ENCODE measurements at regions not wholly inside any gene's neighbourhood (a gene's known extent, or its start where the extent isn't known, plus 50 kb on each side); places are given as distances from the start of the nearest gene placed in this dataset.

DNA sequence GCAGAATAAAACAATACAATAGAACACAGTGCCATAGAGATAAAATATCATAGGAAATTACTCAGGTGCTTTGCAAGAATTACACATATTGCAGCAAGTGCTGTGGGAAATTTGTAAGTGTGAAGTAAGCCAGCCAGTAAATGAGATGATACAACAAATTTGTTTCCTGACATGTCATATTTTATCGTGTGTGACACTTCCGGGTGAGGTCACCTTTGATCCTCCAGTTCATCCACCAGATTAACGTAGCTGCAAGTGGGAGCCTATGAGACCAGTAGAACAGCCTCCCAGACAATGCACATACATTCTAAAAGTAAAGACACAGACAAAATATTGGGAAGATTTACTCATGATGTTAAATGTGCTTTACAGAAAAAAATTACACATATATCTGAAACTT is 72.2 kb downstream of the PRDM9 start:
- TF ChIP-seq ISL1 (CRISPR knock-in tag; IDR thresholded peaks at IDR 0.05): no peak
- no peak for TF ChIP-seq ARNTL (CRISPR knock-in tag; IDR thresholded peaks at IDR 0.05; ENCODE audit: borderline replicate concordance, low read depth)
- TF ChIP-seq ZNF565 (CRISPR knock-in tag; conservative IDR thresholded peaks at IDR 0.05; ENCODE audit: low read depth): no peak
- no peak for TF ChIP-seq BACH2 (CRISPR knock-in tag; IDR thresholded peaks at IDR 0.05; ENCODE audit: borderline replicate concordance)
- no peak for TF ChIP-seq PPARA (CRISPR knock-in tag; IDR thresholded peaks at IDR 0.05; ENCODE audit: borderline replicate concordance)
- TF ChIP-seq, protein P1, sequence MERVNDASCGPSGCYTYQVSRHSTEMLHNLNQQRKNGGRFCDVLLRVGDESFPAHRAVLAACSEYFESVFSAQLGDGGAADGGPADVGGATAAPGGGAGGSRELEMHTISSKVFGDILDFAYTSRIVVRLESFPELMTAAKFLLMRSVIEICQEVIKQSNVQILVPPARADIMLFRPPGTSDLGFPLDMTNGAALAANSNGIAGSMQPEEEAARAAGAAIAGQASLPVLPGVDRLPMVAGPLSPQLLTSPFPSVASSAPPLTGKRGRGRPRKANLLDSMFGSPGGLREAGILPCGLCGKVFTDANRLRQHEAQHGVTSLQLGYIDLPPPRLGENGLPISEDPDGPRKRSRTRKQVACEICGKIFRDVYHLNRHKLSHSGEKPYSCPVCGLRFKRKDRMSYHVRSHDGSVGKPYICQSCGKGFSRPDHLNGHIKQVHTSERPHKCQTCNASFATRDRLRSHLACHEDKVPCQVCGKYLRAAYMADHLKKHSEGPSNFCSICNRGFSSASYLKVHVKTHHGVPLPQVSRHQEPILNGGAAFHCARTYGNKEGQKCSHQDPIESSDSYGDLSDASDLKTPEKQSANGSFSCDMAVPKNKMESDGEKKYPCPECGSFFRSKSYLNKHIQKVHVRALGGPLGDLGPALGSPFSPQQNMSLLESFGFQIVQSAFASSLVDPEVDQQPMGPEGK (CRISPR knock-in tag; IDR thresholded peaks at IDR 0.05; ENCODE audit: borderline replicate concordance): no peak
- TF ChIP-seq TCF4 (CRISPR knock-in tag; IDR thresholded peaks at IDR 0.05; ENCODE audit: borderline replicate concordance): no peak
- no peak for ATAC-seq

DNA sequence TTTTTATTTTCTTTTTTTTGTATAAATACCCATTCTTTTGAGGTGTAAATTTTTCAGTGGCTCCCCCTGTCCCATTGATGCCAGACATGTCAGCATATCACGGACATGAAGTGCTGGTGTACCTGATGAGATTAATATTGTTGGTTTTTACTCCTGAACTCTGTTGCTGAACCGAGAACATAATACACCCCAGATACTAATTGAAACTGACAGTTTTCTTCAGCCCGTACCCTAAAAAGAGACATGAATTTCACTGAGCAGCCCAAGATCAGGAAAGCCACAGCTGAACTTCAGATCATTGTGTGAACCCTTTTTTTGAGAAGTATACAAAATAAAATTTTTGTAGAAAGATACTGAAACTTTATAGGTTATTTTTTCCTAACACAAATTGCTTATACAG is 75.7 kb downstream of the PRDM9 start:
- no peak for TF ChIP-seq GLIS3 (CRISPR knock-in tag; IDR thresholded peaks at IDR 0.05)
- no peak for TF ChIP-seq ARNTL (CRISPR knock-in tag; IDR thresholded peaks at IDR 0.05; ENCODE audit: borderline replicate concordance, low read depth)
- TF ChIP-seq, protein P2, sequence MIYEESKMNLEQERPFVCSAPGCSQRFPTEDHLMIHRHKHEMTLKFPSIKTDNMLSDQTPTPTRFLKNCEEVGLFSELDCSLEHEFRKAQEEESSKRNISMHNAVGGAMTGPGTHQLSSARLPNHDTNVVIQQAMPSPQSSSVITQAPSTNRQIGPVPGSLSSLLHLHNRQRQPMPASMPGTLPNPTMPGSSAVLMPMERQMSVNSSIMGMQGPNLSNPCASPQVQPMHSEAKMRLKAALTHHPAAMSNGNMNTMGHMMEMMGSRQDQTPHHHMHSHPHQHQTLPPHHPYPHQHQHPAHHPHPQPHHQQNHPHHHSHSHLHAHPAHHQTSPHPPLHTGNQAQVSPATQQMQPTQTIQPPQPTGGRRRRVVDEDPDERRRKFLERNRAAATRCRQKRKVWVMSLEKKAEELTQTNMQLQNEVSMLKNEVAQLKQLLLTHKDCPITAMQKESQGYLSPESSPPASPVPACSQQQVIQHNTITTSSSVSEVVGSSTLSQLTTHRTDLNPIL (CRISPR knock-in tag; IDR thresholded peaks at IDR 0.05; ENCODE audit: low read depth): no peak
- TF ChIP-seq TCF4 (CRISPR knock-in tag; IDR thresholded peaks at IDR 0.05; ENCODE audit: borderline replicate concordance): no peak
- TF ChIP-seq, protein P1 (CRISPR knock-in tag; IDR thresholded peaks at IDR 0.05; ENCODE audit: borderline replicate concordance): no peak
- no peak for TF ChIP-seq OSR1 (CRISPR knock-in tag; IDR thresholded peaks at IDR 0.05)
- no peak for TF ChIP-seq ZC3H10 (CRISPR knock-in tag; IDR thresholded peaks at IDR 0.05)
- TF ChIP-seq, protein P3, sequence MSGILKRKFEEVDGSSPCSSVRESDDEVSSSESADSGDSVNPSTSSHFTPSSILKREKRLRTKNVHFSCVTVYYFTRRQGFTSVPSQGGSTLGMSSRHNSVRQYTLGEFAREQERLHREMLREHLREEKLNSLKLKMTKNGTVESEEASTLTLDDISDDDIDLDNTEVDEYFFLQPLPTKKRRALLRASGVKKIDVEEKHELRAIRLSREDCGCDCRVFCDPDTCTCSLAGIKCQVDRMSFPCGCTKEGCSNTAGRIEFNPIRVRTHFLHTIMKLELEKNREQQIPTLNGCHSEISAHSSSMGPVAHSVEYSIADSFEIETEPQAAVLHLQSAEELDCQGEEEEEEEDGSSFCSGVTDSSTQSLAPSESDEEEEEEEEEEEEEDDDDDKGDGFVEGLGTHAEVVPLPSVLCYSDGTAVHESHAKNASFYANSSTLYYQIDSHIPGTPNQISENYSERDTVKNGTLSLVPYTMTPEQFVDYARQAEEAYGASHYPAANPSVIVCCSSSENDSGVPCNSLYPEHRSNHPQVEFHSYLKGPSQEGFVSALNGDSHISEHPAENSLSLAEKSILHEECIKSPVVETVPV (CRISPR knock-in tag; IDR thresholded peaks at IDR 0.05): no peak
- no peak for TF ChIP-seq TOX (CRISPR knock-in tag; IDR thresholded peaks at IDR 0.05; ENCODE audit: borderline replicate concordance)
- no peak for TF ChIP-seq ZFP30 (CRISPR knock-in tag; IDR thresholded peaks at IDR 0.05)
- TF ChIP-seq ZNF8 (CRISPR knock-in tag; IDR thresholded peaks at IDR 0.05): no peak
- TF ChIP-seq, protein P4, sequence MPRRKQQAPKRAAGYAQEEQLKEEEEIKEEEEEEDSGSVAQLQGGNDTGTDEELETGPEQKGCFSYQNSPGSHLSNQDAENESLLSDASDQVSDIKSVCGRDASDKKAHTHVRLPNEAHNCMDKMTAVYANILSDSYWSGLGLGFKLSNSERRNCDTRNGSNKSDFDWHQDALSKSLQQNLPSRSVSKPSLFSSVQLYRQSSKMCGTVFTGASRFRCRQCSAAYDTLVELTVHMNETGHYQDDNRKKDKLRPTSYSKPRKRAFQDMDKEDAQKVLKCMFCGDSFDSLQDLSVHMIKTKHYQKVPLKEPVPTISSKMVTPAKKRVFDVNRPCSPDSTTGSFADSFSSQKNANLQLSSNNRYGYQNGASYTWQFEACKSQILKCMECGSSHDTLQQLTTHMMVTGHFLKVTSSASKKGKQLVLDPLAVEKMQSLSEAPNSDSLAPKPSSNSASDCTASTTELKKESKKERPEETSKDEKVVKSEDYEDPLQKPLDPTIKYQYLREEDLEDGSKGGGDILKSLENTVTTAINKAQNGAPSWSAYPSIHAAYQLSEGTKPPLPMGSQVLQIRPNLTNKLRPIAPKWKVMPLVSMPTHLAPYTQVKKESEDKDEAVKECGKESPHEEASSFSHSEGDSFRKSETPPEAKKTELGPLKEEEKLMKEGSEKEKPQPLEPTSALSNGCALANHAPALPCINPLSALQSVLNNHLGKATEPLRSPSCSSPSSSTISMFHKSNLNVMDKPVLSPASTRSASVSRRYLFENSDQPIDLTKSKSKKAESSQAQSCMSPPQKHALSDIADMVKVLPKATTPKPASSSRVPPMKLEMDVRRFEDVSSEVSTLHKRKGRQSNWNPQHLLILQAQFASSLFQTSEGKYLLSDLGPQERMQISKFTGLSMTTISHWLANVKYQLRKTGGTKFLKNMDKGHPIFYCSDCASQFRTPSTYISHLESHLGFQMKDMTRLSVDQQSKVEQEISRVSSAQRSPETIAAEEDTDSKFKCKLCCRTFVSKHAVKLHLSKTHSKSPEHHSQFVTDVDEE (CRISPR knock-in tag; IDR thresholded peaks at IDR 0.05): no peak
- TF ChIP-seq, protein P5, sequence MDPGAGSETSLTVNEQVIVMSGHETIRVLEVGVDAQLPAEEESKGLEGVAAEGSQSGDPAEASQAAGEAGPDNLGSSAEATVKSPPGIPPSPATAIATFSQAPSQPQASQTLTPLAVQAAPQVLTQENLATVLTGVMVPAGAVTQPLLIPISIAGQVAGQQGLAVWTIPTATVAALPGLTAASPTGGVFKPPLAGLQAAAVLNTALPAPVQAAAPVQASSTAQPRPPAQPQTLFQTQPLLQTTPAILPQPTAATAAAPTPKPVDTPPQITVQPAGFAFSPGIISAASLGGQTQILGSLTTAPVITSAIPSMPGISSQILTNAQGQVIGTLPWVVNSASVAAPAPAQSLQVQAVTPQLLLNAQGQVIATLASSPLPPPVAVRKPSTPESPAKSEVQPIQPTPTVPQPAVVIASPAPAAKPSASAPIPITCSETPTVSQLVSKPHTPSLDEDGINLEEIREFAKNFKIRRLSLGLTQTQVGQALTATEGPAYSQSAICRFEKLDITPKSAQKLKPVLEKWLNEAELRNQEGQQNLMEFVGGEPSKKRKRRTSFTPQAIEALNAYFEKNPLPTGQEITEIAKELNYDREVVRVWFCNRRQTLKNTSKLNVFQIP (CRISPR knock-in tag; IDR thresholded peaks at IDR 0.05; ENCODE audit: borderline replicate concordance, low read depth): no peak
- no peak for TF ChIP-seq ESRRG (CRISPR knock-in tag; IDR thresholded peaks at IDR 0.05)
- TF ChIP-seq ZNF70 (CRISPR knock-in tag; IDR thresholded peaks at IDR 0.05): no peak
- no peak for TF ChIP-seq BACH2 (CRISPR knock-in tag; IDR thresholded peaks at IDR 0.05; ENCODE audit: borderline replicate concordance)
- no peak for TF ChIP-seq SNAI2 (CRISPR knock-in tag; IDR thresholded peaks at IDR 0.05)
- no peak for TF ChIP-seq ZNF565 (CRISPR knock-in tag; conservative IDR thresholded peaks at IDR 0.05; ENCODE audit: low read depth)
- no peak for ATAC-seq

All from SK-N-SH treated with all-trans-retinoic acid at 6 μM for 48 hours (cell line).